Mesenchymal stem cell (in vitro differentiated cells and primary cell): ENCODE measurements at regions not wholly inside any gene's neighbourhood (a gene's known extent, or its start where the extent isn't known, plus 50 kb on each side); places are given as distances from the start of the nearest gene placed in this dataset.

Experiments used
- DNase-seq: peaks from one replicate; pipeline ENCODE4 v3.0.0-alpha.2; 2013
- H2AFZ ChIP-seq: one replicate; pipeline ENCODE4 v1.6.1; 2013; ENCODE audit warnings: low read depth, mild to moderate bottlenecking, control low read depth, inconsistent platforms, low read length, moderate library complexity
- H2AK5ac ChIP-seq: 2 replicates; pipeline ENCODE4 v1.6.1; 2013; ENCODE audit warnings: low read length, moderate library complexity, mild to moderate bottlenecking, inconsistent platforms; ENCODE audit not compliant: severe bottlenecking
- H2BK120ac ChIP-seq: one replicate; pipeline ENCODE4 v1.6.1; 2013; ENCODE audit warnings: low read depth, mild to moderate bottlenecking, inconsistent platforms, low read length, moderate library complexity
- H2BK12ac ChIP-seq, 2 experiments: one replicate each; pipeline ENCODE4 v1.6.1; 2013; ENCODE audit warnings: inconsistent platforms in 2 of 2, low read length in 2 of 2, mild to moderate bottlenecking in 2 of 2, moderate library complexity in 2 of 2, control low read depth in 1 of 2
- H2BK15ac ChIP-seq: one replicate; pipeline ENCODE4 v1.6.1; 2013; ENCODE audit warnings: mild to moderate bottlenecking, low read depth, inconsistent platforms; ENCODE audit not compliant: poor library complexity, severe bottlenecking
- H2BK5ac ChIP-seq: 2 replicates; pipeline ENCODE4 v1.6.1; 2013; ENCODE audit warnings: low read depth, mild to moderate bottlenecking, low read length, control low read depth, inconsistent platforms; ENCODE audit not compliant: poor library complexity, severe bottlenecking
- H3K14ac ChIP-seq, 2 experiments: one replicate each; pipeline ENCODE4 v1.6.1; 2013; ENCODE audit warnings: inconsistent platforms in 2 of 2, low read length in 2 of 2, control low read depth in 1 of 2, mild to moderate bottlenecking in 1 of 2, moderate library complexity in 1 of 2
- H3K18ac ChIP-seq, 2 experiments: one replicate each; pipeline ENCODE4 v1.6.1; 2013; ENCODE audit warnings: inconsistent platforms in 2 of 2, low read length in 2 of 2, control low read depth in 1 of 2, low read depth in 1 of 2, mild to moderate bottlenecking in 1 of 2
- H3K23ac ChIP-seq, 2 experiments: one replicate each; pipeline ENCODE4 v1.6.1; 2013; ENCODE audit warnings: inconsistent platforms in 2 of 2, low read length in 2 of 2, mild to moderate bottlenecking in 2 of 2, moderate library complexity in 2 of 2, control low read depth in 1 of 2
- H3K27ac ChIP-seq: 2 replicates; pipeline ENCODE4 v1.5.1; 2013; ENCODE audit warnings: mild to moderate bottlenecking, moderate library complexity, low read length, control low read depth, inconsistent platforms; ENCODE audit not compliant: poor library complexity, severe bottlenecking
- H3K27me3 ChIP-seq, 2 experiments: 2 replicates each; pipeline versions ENCODE4 v1.6.1 to v1.7.0; 2013; ENCODE audit warnings: low read length in 2 of 2, mild to moderate bottlenecking in 2 of 2, moderate library complexity in 2 of 2, control low read depth in 1 of 2, inconsistent platforms in 1 of 2; ENCODE audit not compliant: control insufficient read depth in 1 of 2, insufficient read depth in 1 of 2
- H3K36me3 ChIP-seq, 2 experiments: 2 replicates each; pipeline versions ENCODE4 v1.6.1 to v1.7.0; 2013; ENCODE audit warnings: low read length in 2 of 2, control low read depth in 1 of 2, inconsistent platforms in 1 of 2, low read depth in 1 of 2, mild to moderate bottlenecking in 1 of 2; ENCODE audit not compliant: insufficient read depth in 2 of 2, control insufficient read depth in 1 of 2
- H3K4ac ChIP-seq, 2 experiments: one replicate each; pipeline ENCODE4 v1.6.1; 2013; ENCODE audit warnings: inconsistent platforms in 2 of 2, low read length in 2 of 2, mild to moderate bottlenecking in 2 of 2, moderate library complexity in 2 of 2, control low read depth in 1 of 2, low read depth in 1 of 2
- H3K4me1 ChIP-seq: 2 replicates; pipeline ENCODE4 v1.6.1; 2013; ENCODE audit warnings: low read depth, low read length, control low read depth; ENCODE audit not compliant: control insufficient read depth, insufficient read depth
- H3K4me2 ChIP-seq: 2 replicates; pipeline ENCODE4 v1.6.1; 2013; ENCODE audit warnings: low read length, mild to moderate bottlenecking, inconsistent platforms; ENCODE audit not compliant: poor library complexity, severe bottlenecking
- H3K4me3 ChIP-seq, 2 experiments: 2 replicates each; pipeline versions ENCODE4 v1.5.1 to v1.7.0; 2013; ENCODE audit warnings: low read length in 2 of 2, mild to moderate bottlenecking in 2 of 2, control low read depth in 1 of 2, low read depth in 1 of 2; ENCODE audit not compliant: insufficient read depth in 1 of 2
- H3K79me1 ChIP-seq: replicated peaks from 2 replicates; pipeline ENCODE4 v1.6.1; 2013; ENCODE audit warnings: mild to moderate bottlenecking, control low read depth, low read length, inconsistent platforms; ENCODE audit not compliant: poor library complexity, severe bottlenecking
- H3K9ac ChIP-seq: 2 replicates; pipeline ENCODE4 v1.7.0; 2013; ENCODE audit warnings: mild to moderate bottlenecking, low read length, moderate library complexity
- H3K9me3 ChIP-seq: 2 replicates; pipeline ENCODE4 v1.7.0; 2013; ENCODE audit warnings: mild to moderate bottlenecking, low read length; ENCODE audit not compliant: control insufficient read depth
- H4K8ac ChIP-seq: one replicate; pipeline ENCODE4 v1.6.1; 2013; ENCODE audit warnings: inconsistent platforms, mild to moderate bottlenecking, low read length, moderate library complexity
- H4K91ac ChIP-seq: one replicate; pipeline ENCODE4 v1.6.1; 2013; ENCODE audit warnings: mild to moderate bottlenecking, low read length, inconsistent platforms
- WGBS: methylation state at CpG from one replicate; pipeline ENCODE4 v1.1.7; 2013; ENCODE audit warnings: mixed read lengths; 5-methylcytosine and 5-hydroxymethylcytosine counted together

DNA sequence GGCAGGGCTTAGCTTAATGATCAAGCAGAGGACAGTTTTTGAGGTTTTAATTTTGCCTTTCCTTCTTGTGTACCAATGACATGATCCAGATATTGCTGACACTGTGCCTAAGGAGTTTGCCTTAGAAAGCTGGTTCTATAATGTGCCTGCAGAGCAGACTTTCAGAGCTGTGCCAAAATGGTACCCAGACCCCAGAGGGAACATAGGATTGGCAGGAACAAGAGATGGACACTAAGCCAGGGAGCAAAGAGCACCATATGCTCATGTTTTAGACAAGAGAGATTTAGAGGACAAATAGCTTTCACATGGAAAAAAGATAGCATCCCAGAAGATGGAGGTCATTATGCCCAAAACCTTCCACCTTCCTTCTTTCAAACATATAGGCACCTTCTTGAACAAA, 1241.5 kb upstream of the SPRY2 start:
- H3K27ac ChIP-seq = no peak overlapping the region
- H3K27me3 ChIP-seq = no peaks in the 10 kb centered on the region
- H3K4me2 ChIP-seq = no peak overlapping the region
- no peak overlapping the region for H3K4me3 ChIP-seq
- no peak overlapping the region for H4K91ac ChIP-seq
- H3K9me3 ChIP-seq = no peaks in the 10 kb centered on the region
- H2AFZ ChIP-seq = no peak overlapping the region
- H3K23ac ChIP-seq = no peak overlapping the region
- no peak overlapping the region for H2BK120ac ChIP-seq
- H3K4me1 ChIP-seq = no peaks in the 10 kb centered on the region
- H3K36me3 ChIP-seq = no peaks in the 10 kb centered on the region
- H2BK15ac ChIP-seq = no peak overlapping the region
- H3K9ac ChIP-seq = no peak overlapping the region
- no peak overlapping the region for H3K18ac ChIP-seq
- H2BK12ac ChIP-seq = no peak overlapping the region
- H3K79me1 ChIP-seq = no peaks in the 10 kb centered on the region
- DNase-seq = no peak
- no peak overlapping the region for H3K4ac ChIP-seq
- no peak overlapping the region for H2AK5ac ChIP-seq
- no peak overlapping the region for H2BK5ac ChIP-seq
- H3K14ac ChIP-seq = no peak overlapping the region
- no peak overlapping the region for H4K8ac ChIP-seq

DNA sequence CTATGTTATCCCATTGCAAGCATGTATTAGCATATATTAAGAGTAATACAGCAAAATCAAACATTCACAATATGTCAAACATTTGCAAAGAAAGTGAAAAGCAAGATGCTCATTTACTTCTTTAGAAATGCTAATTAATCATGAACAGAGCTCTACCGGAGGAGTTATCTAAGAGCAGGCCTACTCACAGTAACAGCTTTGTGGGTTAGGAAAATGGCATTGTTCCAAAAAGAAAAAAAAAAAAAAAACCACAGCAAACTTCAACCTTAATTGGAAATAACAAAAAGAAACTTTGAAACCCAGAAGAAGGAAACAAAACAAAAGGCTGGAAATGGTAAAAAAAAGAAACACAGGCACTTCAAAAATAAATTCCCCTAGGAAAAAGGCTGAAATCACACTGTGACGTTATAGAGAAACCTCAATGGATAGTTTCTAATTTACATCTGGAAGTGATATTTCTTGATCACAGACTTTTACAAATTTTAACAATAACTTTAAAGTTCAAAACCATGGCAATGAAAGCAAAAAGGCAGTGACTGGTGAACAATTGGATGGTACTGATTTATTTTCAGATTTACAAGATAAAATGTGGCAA, 1236.8 kb upstream of the SPRY2 start:
- H2BK12ac ChIP-seq = no peak overlapping the region
- H2AK5ac ChIP-seq = no peak overlapping the region
- no peak overlapping the region for H3K9ac ChIP-seq
- peak; percentile 20 for DNase-seq
- no CpG with 5 or more reads among the region's 2 CpGs for WGBS
- H3K4me2 ChIP-seq = no peak overlapping the region
- H3K23ac ChIP-seq = no peak overlapping the region
- no peaks in the 10 kb centered on the region for H3K79me1 ChIP-seq
- H4K8ac ChIP-seq = no peak overlapping the region
- no peak overlapping the region for H3K4me3 ChIP-seq
- no peak overlapping the region for H3K4ac ChIP-seq
- H3K36me3 ChIP-seq = no peaks in the 10 kb centered on the region
- no peak overlapping the region for H3K27ac ChIP-seq
- H3K27me3 ChIP-seq = no peaks in the 10 kb centered on the region
- H4K91ac ChIP-seq = no peak overlapping the region
- no peak overlapping the region for H2AFZ ChIP-seq
- H3K14ac ChIP-seq = no peak overlapping the region
- no peak overlapping the region for H2BK5ac ChIP-seq
- no peak overlapping the region for H2BK120ac ChIP-seq
- no peak overlapping the region for H3K18ac ChIP-seq
- H2BK15ac ChIP-seq = no peak overlapping the region
- H3K9me3 ChIP-seq = no peaks in the 10 kb centered on the region
- no peaks in the 10 kb centered on the region for H3K4me1 ChIP-seq

DNA sequence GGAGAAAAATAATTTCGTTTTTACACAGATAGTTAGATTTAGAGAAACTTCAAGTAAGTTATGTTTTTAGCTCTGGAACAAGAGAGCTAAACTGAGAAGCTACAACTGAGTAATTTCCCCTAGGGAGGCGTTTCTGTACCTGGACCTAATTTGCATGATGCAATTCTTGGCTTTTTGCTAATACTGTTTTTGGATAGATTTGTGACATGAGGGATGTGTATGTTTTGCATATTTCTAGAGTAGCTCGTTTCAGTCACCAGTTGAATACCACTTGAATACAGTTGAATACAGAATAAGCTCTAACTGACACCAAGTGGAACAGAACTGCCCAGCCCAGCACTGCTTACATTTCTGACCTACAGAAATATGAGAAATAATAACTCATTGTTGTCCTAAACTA, 1227.9 kb upstream of the SPRY2 start:
- Histone ChIP-seq H2BK5ac (no peak overlapping the region), H4K91ac (no peak overlapping the region), H3K23ac (no peak overlapping the region), H3K18ac (no peak overlapping the region), H2BK120ac (no peak overlapping the region), H3K9ac (no peak overlapping the region), H3K36me3 (no peaks in the 10 kb centered on the region), H2AFZ (no peak overlapping the region), H3K4ac (no peak overlapping the region), H3K4me3 (no peak overlapping the region), H3K9me3 (no peaks in the 10 kb centered on the region), H3K27ac (no peak overlapping the region), H4K8ac (no peak overlapping the region), H2BK15ac (no peak overlapping the region), H3K14ac (no peak overlapping the region), H3K4me1 (no peaks in the 10 kb centered on the region), H3K27me3 (no peaks in the 10 kb centered on the region), H3K79me1 (no peaks in the 10 kb centered on the region), H2BK12ac (no peak overlapping the region), H3K4me2 (no peak overlapping the region), H2AK5ac (no peak overlapping the region)
- DNase-seq = no peak
- 68% methylated on average over 3 of the region's 3 CpGs for WGBS

DNA sequence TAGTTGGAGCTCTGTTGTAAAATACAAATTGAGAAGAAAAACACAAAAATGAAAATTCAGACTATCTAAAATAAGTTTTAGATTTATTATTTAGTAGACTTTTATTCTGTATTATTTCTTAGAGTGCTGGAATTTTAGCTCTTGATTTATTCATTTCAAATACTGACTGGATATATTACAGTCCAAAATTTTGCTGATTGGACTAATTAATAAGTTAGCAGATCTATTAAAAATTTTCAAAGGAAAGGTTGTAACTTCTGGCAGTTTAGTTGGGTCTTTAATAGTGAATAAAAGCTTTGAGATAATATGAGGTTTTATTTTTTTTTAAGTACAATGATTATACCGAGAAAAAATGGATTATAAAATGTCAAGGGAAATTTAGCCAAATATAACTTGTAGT, 1224.9 kb upstream of the SPRY2 start:
- 92% methylated on average over 1 of the region's 1 CpG for WGBS

More for the DNA sequence above, 1224.9 kb upstream of the SPRY2 start:
- H3K27me3 ChIP-seq = no peaks in the 10 kb centered on the region
- DNase-seq = no peak
- H3K9me3 ChIP-seq = peaks cover 4% of the 10 kb centered on the region
- no peak overlapping the region for H2AFZ ChIP-seq
- H2BK120ac ChIP-seq = no peak overlapping the region
- H3K4me2 ChIP-seq = no peak overlapping the region
- H3K4me3 ChIP-seq = no peak overlapping the region
- no peak overlapping the region for H2BK15ac ChIP-seq
- H4K8ac ChIP-seq = no peak overlapping the region
- no peak overlapping the region for H2BK12ac ChIP-seq
- H3K14ac ChIP-seq = no peak overlapping the region
- H3K18ac ChIP-seq = no peak overlapping the region
- H3K23ac ChIP-seq = no peak overlapping the region
- H3K4ac ChIP-seq = no peak overlapping the region
- H3K79me1 ChIP-seq = no peaks in the 10 kb centered on the region
- H3K9ac ChIP-seq = no peak overlapping the region
- H3K27ac ChIP-seq = no peak overlapping the region
- no peaks in the 10 kb centered on the region for H3K36me3 ChIP-seq
- no peak overlapping the region for H2BK5ac ChIP-seq
- no peaks in the 10 kb centered on the region for H3K4me1 ChIP-seq
- no peak overlapping the region for H2AK5ac ChIP-seq
- H4K91ac ChIP-seq = no peak overlapping the region
